GM10266 (cell line): ENCODE measurements at regions not wholly inside any gene's neighbourhood (a gene's known extent, or its start where the extent isn't known, plus 50 kb on each side); places are given as distances from the start of the nearest gene placed in this dataset.

ENCODE experiments used
- DNase-seq: peaks from one replicate; pipeline ENCODE4 v3.0.0; 2012; ENCODE audit errors: extremely low spot score
- CTCF ChIP-seq: IDR thresholded peaks from 2 replicates; pipeline ENCODE4 v1.5.1; 2012; ENCODE audit warnings: mild to moderate bottlenecking, low read depth; ENCODE audit not compliant: control insufficient read depth, insufficient read depth; ENCODE audit errors: missing control alignments

GRCh38 chr4:133869486-133869885, 332.1 kb downstream of the PABPC4L start:
- DNase-seq, result no peak

GRCh38 chr4:133868856-133869255, 332.7 kb downstream of the PABPC4L start:
- no peak for DNase-seq
- no peak for TF ChIP-seq CTCF

More at GRCh38 chr4:133869486-133869885, 332.1 kb downstream of the PABPC4L start:
- TF ChIP-seq CTCF, result no peak

GRCh38 chr4:133866328-133866699, 335.3 kb downstream of the PABPC4L start:
- TF ChIP-seq CTCF, result no peak
- no peak for DNase-seq

- DNase-seq, result no peak
- no peak for TF ChIP-seq CTCF
Observed at GRCh38 chr4:133865612-133866327, 335.8 kb downstream of the PABPC4L start.

GRCh38 chr4:133863153-133863552, 338.4 kb downstream of the PABPC4L start:
- no peak for TF ChIP-seq CTCF

GRCh38 chr4:133856731-133857355, 344.7 kb downstream of the PABPC4L start:
- no peak for TF ChIP-seq CTCF
- no peak for DNase-seq

More at GRCh38 chr4:133863153-133863552, 338.4 kb downstream of the PABPC4L start:
- DNase-seq, result no peak

GRCh38 chr4:133855001-133855400, 346.6 kb downstream of the PABPC4L start:
- no peak for DNase-seq
- TF ChIP-seq CTCF, result no peak
